ENCODE measurements at regions not wholly inside any gene's neighbourhood (a gene's known extent, or its start where the extent isn't known, plus 50 kb on each side); places are given as distances from the start of the nearest gene placed in this dataset.
"Not testable (repeated sequence)": the region's sequence is repeated elsewhere in the genome, so short reads cannot be mapped to it uniquely, and the experiment has no call there.

GRCh38 chr15:19899021-19899824 is 642.4 kb downstream of the GOLGA6L6 start:
- DNase-seq (ENCODE audit: low spot score) = no peak
- no peak for TF ChIP-seq CTCF (IDR thresholded peaks at IDR 0.05; ENCODE audit: borderline replicate concordance, control extremely low read depth, extremely low read depth, insufficient read depth, missing control alignments)
- in situ Hi-C loops (cut with MboI; ENCODE audit: low sequenced_read_pairs, unreplicated experiment) = no loop called here

- DNase-seq (ENCODE audit: low spot score); in situ Hi-C loops (cut with MboI; ENCODE audit: low sequenced_read_pairs, unreplicated experiment): not testable (repeated sequence)
These were observed 652.8 kb downstream of the GOLGA6L6 start for GRCh38 chr15:19888811-19889210.

GRCh38 chr15:19844061-19844460 is 697.5 kb downstream of the GOLGA6L6 start:
- DNase-seq (ENCODE audit: low spot score); in situ Hi-C loops (cut with MboI; ENCODE audit: low sequenced_read_pairs, unreplicated experiment): not testable (repeated sequence)
